ENCODE measurements at regions not wholly inside any gene's neighbourhood (a gene's known extent, or its start where the extent isn't known, plus 50 kb on each side); places are given as distances from the start of the nearest gene placed in this dataset.

- H3K4me3 ChIP-seq (ENCODE audit: control insufficient read depth in 2 of 3, extremely low read depth in 1 of 3, insufficient read depth in 2 of 3, low read depth in 1 of 3, low read length in 3 of 3) = no peak overlapping the region
- H3K4me2 ChIP-seq (ENCODE audit: control insufficient read depth, extremely low read depth, insufficient read depth, low read depth, low read length) = no peak overlapping the region
- H3K4me1 ChIP-seq (ENCODE audit: control insufficient read depth, extremely low read depth, insufficient read depth, low read length) = no peaks in the 10 kb centered on the region
- DNase-seq (ENCODE audit: low read depth, low spot score) (no peak), FAIRE-seq (no peak)
- no peaks in the 10 kb centered on the region for H3K27me3 ChIP-seq (ENCODE audit: control insufficient read depth, extremely low read depth, insufficient read depth, low read length)
- H4K20me1 ChIP-seq (ENCODE audit: control insufficient read depth, extremely low read depth, insufficient read depth, low read length) = no peaks in the 10 kb centered on the region
- H3K9me1 ChIP-seq (ENCODE audit: control insufficient read depth, extremely low read depth, insufficient read depth, low read length) = no peaks in the 10 kb centered on the region
- H2AFZ ChIP-seq (ENCODE audit: control insufficient read depth, low read length) = no peak overlapping the region
- no peak overlapping the region for H3K27ac ChIP-seq (ENCODE audit: control insufficient read depth, insufficient read depth, low read length)
- H3K36me3 ChIP-seq (ENCODE audit: control insufficient read depth in 2 of 2, extremely low read depth in 1 of 2, insufficient read depth in 2 of 2, low read length in 2 of 2) = no peaks in the 10 kb centered on the region
- no peak overlapping the region for H3K9ac ChIP-seq (ENCODE audit: control insufficient read depth, extremely low read depth, insufficient read depth, low read length)
- dilution Hi-C loops (cut with MboI; ENCODE audit: extremely low pct_ligation_motif_present, low sequenced_read_pairs) = no loop called here
- no peak for TF ChIP-seq CTCF (optimal IDR thresholded peaks at IDR 0.05 in 1 of 3, IDR thresholded peaks at IDR 0.05 in 1 of 3, conservative IDR thresholded peaks at IDR 0.05 in 1 of 3; ENCODE audit: extremely low read depth in 1 of 3, insufficient read depth in 2 of 3, low read length in 3 of 3)
- TF ChIP-seq EZH2 (IDR thresholded peaks at IDR 0.05; ENCODE audit: low read length) = no peak
- H3K9me3 ChIP-seq (ENCODE audit: control insufficient read depth, low read depth, low read length) = no peaks in the 10 kb centered on the region
- H3K79me2 ChIP-seq (ENCODE audit: control insufficient read depth, insufficient read depth, low read length) = no peaks in the 10 kb centered on the region
Observed at GRCh38 chr9:117494401-117495090, 79.7 kb upstream of the ASTN2 start.

GRCh38 chr9:117492476-117492875 lies 77.6 kb upstream of the ASTN2 start:
- dilution Hi-C loops (cut with MboI; ENCODE audit: extremely low pct_ligation_motif_present, low sequenced_read_pairs) = no loop called here
- H3K9me3 ChIP-seq (ENCODE audit: control insufficient read depth, low read depth, low read length) = no peaks in the 10 kb centered on the region
- no peak overlapping the region for H2AFZ ChIP-seq (ENCODE audit: control insufficient read depth, low read length)
- H3K4me2 ChIP-seq (ENCODE audit: control insufficient read depth, extremely low read depth, insufficient read depth, low read depth, low read length) = no peak overlapping the region
- no peak overlapping the region for H3K27ac ChIP-seq (ENCODE audit: control insufficient read depth, insufficient read depth, low read length)
- H3K4me3 ChIP-seq (ENCODE audit: control insufficient read depth in 2 of 3, extremely low read depth in 1 of 3, insufficient read depth in 2 of 3, low read depth in 1 of 3, low read length in 3 of 3) = no peak overlapping the region
- no peaks in the 10 kb centered on the region for H3K79me2 ChIP-seq (ENCODE audit: control insufficient read depth, insufficient read depth, low read length)
- FAIRE-seq (no peak), DNase-seq (ENCODE audit: low read depth, low spot score) (no peak)
- H4K20me1 ChIP-seq (ENCODE audit: control insufficient read depth, extremely low read depth, insufficient read depth, low read length) = no peaks in the 10 kb centered on the region
- no peak for TF ChIP-seq CTCF (optimal IDR thresholded peaks at IDR 0.05 in 1 of 3, IDR thresholded peaks at IDR 0.05 in 1 of 3, conservative IDR thresholded peaks at IDR 0.05 in 1 of 3; ENCODE audit: extremely low read depth in 1 of 3, insufficient read depth in 2 of 3, low read length in 3 of 3)
- TF ChIP-seq EZH2 (IDR thresholded peaks at IDR 0.05; ENCODE audit: low read length) = no peak
- no peaks in the 10 kb centered on the region for H3K27me3 ChIP-seq (ENCODE audit: control insufficient read depth, extremely low read depth, insufficient read depth, low read length)
- no peak overlapping the region for H3K9ac ChIP-seq (ENCODE audit: control insufficient read depth, extremely low read depth, insufficient read depth, low read length)
- H3K4me1 ChIP-seq (ENCODE audit: control insufficient read depth, extremely low read depth, insufficient read depth, low read length) = no peaks in the 10 kb centered on the region
- no peaks in the 10 kb centered on the region for H3K36me3 ChIP-seq (ENCODE audit: control insufficient read depth in 2 of 2, extremely low read depth in 1 of 2, insufficient read depth in 2 of 2, low read length in 2 of 2)
- no peaks in the 10 kb centered on the region for H3K9me1 ChIP-seq (ENCODE audit: control insufficient read depth, extremely low read depth, insufficient read depth, low read length)

Data from keratinocyte (primary cell).